IgD-negative memory B cell (primary cell): ENCODE measurements at regions not wholly inside any gene's neighbourhood (a gene's known extent, or its start where the extent isn't known, plus 50 kb on each side); places are given as distances from the start of the nearest gene placed in this dataset.
"Not testable (repeated sequence)": the region's sequence is repeated elsewhere in the genome, so short reads cannot be mapped to it uniquely, and the experiment has no call there.

Experiments used
- H3K27ac Mint-ChIP-seq, 3 donors: one replicate each; pipeline ENCODE4 v1.8.0; 2020 to 2022; ENCODE audit warnings: mild to moderate bottlenecking in 3 of 3, mixed read lengths in 3 of 3, moderate library complexity in 1 of 3
- H3K27me3 Mint-ChIP-seq: one replicate; pipeline ENCODE4 v1.8.0; 2021; ENCODE audit warnings: mixed read lengths
- H3K36me3 Mint-ChIP-seq: one replicate; pipeline ENCODE4 v1.8.0; 2020; ENCODE audit warnings: mild to moderate bottlenecking, mixed read lengths
- H3K4me1 Mint-ChIP-seq, 3 donors: one replicate each; pipeline ENCODE4 v1.8.0; 2020 to 2022; ENCODE audit warnings: mixed read lengths in 3 of 3, mild to moderate bottlenecking in 1 of 3
- H3K4me3 Mint-ChIP-seq, 4 donors: one replicate each; pipeline ENCODE4 v1.8.0; 2020 to 2022; ENCODE audit warnings: mild to moderate bottlenecking in 4 of 4, mixed read lengths in 4 of 4, moderate library complexity in 3 of 4
- H3K9me3 Mint-ChIP-seq, 3 donors: one replicate each; pipeline ENCODE4 v1.8.0; 2020 to 2021; ENCODE audit warnings: mixed read lengths in 3 of 3, mild to moderate bottlenecking in 1 of 3

DNA sequence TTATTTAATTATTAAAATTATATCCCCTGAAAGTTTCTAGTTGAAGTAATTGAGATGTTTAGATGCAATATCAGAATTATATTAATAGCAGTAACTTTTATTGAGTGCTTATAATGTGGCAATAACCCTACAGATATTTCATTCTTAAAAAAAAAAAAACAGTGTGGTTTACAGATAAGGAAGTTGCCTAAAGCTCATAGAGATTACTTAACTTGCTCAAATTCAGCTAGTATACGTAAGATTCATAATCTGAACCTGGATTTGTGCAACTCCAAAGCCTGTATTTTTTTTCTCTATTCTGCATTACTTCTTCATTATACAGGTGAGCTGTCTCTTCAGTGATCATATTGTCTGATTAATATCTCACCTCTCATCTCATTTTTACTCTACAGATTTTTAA, 156.0 kb upstream of the PTBP2 start:
- no peak overlapping the region for H3K27ac Mint-ChIP-seq
- no peaks in the 10 kb centered on the region for H3K27me3 Mint-ChIP-seq

GRCh38 chr1:96568639-96569038, 152.9 kb upstream of the PTBP2 start:
- Mint-ChIP-seq H3K4me1 (no peaks in the 10 kb centered on the region), H3K27ac (no peak overlapping the region), H3K9me3 (peaks cover 0 to 2% (median 1%) of the 10 kb centered on the region in 3 donors), H3K36me3 (no peaks in the 10 kb centered on the region), H3K27me3 (no peaks in the 10 kb centered on the region), H3K4me3 (no peak overlapping the region)

More for the DNA sequence above, 156.0 kb upstream of the PTBP2 start:
- peaks cover 0 to 2% (median 2%) of the 10 kb centered on the region in 3 donors for H3K9me3 Mint-ChIP-seq
- no peak overlapping the region for H3K4me3 Mint-ChIP-seq
- no peaks in the 10 kb centered on the region for H3K4me1 Mint-ChIP-seq
- H3K36me3 Mint-ChIP-seq = no peaks in the 10 kb centered on the region

DNA sequence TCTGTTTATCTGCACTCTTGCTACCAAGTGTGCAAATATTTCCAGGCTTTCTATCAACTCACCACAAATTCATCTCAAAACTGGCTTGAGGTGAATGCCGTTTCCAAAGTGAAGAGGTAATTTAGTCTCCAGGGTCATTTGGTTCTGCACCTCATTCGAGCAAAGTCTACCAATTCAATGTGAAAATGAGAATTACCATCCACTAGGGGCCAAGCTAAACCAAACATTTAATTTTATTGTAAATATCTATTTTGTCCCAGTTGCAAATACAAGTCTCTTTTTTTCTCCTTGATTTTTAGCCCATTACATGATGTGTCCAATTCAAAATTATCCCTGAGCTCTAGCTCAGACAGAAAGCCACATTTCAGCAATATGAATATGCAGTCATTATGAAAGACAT, 152.3 kb upstream of the PTBP2 start:
- no peaks in the 10 kb centered on the region for H3K36me3 Mint-ChIP-seq
- no peaks in the 10 kb centered on the region for H3K27me3 Mint-ChIP-seq
- no peak overlapping the region for H3K4me3 Mint-ChIP-seq
- H3K9me3 Mint-ChIP-seq = peaks cover 0 to 1% (median 0%) of the 10 kb centered on the region in 3 donors
- no peaks in the 10 kb centered on the region for H3K4me1 Mint-ChIP-seq
- H3K27ac Mint-ChIP-seq = no peak overlapping the region

DNA sequence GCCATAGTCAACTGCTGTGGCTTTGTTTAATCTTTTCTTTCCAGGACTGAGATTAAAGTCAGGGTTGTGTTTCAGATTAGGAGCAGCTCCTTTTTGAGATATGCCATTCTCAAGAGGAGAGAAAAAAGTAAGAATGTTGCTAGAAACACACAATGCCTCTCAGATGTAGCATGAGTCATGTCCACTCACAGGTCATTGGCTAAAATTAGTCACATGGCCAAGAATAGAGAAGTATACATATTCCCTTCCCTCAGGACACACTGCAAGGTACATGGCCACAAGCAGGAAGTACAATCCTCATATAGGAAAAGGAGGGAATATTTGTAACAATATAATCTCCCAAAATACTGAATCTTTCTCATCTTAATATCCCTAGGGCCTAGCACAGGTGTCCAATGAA, 141.9 kb upstream of the PTBP2 start:
- Mint-ChIP-seq H3K9me3 (no peaks in the 10 kb centered on the region), H3K4me3 (no peak overlapping the region), H3K4me1 (no peaks in the 10 kb centered on the region), H3K27me3 (no peaks in the 10 kb centered on the region), H3K36me3 (peaks cover 2% of the 10 kb centered on the region), H3K27ac (no peak overlapping the region)

- Mint-ChIP-seq H3K27me3 (no peaks in the 10 kb centered on the region), H3K4me1 (no peaks in the 10 kb centered on the region), H3K36me3 (peaks cover 2% of the 10 kb centered on the region), H3K27ac (no peak overlapping the region), H3K9me3 (no peaks in the 10 kb centered on the region), H3K4me3 (no peak overlapping the region)
Observed at GRCh38 chr1:96580920-96581319, 140.7 kb upstream of the PTBP2 start.

GRCh38 chr1:96581772-96582171, 139.8 kb upstream of the PTBP2 start:
- no peak overlapping the region for H3K4me3 Mint-ChIP-seq
- H3K27me3 Mint-ChIP-seq = no peaks in the 10 kb centered on the region
- H3K4me1 Mint-ChIP-seq = no peaks in the 10 kb centered on the region
- H3K27ac Mint-ChIP-seq = no peak overlapping the region
- no peaks in the 10 kb centered on the region for H3K9me3 Mint-ChIP-seq
- peaks cover 2% of the 10 kb centered on the region for H3K36me3 Mint-ChIP-seq

DNA sequence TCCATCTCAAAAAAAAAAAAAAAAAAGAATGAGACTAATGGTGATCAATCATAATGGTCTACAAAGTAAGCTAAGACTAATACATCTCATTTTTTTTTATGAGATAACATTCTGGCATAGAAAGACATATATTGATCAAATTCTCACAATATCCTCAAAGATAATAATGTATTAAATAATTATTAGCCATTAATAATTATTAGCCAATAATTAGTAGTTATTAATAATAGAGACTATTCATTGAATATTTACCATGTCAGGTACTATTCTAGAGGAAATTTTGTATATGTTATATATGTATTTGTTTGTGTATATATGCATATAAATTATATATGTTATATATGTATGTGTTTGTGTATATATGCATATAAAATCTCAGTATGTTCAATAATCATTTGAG, 137.7 kb upstream of the PTBP2 start:
- Mint-ChIP-seq H3K9me3 (no peaks in the 10 kb centered on the region), H3K4me3 (no peak overlapping the region), H3K27ac (no peak overlapping the region), H3K36me3 (no peaks in the 10 kb centered on the region), H3K27me3 (no peaks in the 10 kb centered on the region), H3K4me1 (no peaks in the 10 kb centered on the region)

DNA sequence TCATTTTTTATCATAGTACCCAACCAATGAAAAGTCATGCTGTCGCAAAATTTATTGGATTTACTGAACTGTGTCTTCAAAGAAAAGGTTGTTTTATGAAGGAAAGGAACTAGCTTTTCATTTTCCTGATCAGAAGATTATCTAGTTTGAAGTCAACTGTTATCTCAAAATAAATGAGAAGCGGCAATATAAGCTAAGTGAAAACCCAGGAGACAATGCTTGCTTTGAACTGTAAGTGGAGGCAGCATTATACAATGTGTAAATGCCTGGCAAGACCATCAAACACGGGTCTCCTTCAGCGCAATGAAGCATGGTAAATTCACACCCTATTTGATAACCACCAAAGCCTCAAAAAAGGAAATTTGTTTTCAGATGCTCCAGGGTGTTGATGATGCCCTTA, 134.4 kb upstream of the PTBP2 start:
- Mint-ChIP-seq H3K9me3 (no peaks in the 10 kb centered on the region), H3K4me1 (no peaks in the 10 kb centered on the region), H3K27me3 (no peaks in the 10 kb centered on the region), H3K27ac (no peak overlapping the region), H3K4me3 (no peak overlapping the region), H3K36me3 (no peaks in the 10 kb centered on the region)

- Mint-ChIP-seq H3K36me3 (no peaks in the 10 kb centered on the region), H3K27ac (no peak overlapping the region), H3K9me3 (no peaks in the 10 kb centered on the region), H3K4me1 (no peaks in the 10 kb centered on the region), H3K4me3 (no peak overlapping the region), H3K27me3 (no peaks in the 10 kb centered on the region)
Observed at GRCh38 chr1:96588416-96588995, 133.1 kb upstream of the PTBP2 start.

DNA sequence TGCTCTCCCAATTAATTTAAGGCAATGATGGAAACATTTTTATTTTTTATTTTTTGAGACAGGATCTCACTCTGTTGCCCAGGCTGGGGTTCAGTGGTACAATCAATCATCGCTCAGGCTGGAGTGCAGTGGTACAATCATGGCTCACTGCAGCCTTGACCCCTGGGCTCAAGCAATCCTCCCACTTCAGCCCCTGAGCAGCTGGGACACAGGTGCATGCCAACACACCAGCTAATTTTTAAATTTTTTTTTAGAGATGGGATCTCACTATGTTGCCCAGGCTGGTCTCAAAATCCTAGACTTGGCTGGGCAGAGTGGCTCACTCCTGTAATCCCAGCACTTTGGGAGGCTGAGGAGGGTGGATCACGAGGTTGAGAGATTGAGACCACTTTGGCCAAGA, 126.1 kb upstream of the PTBP2 start:
- not testable (repeated sequence) for H3K4me1 Mint-ChIP-seq, H3K36me3 Mint-ChIP-seq, H3K4me3 Mint-ChIP-seq, H3K27ac Mint-ChIP-seq, H3K27me3 Mint-ChIP-seq, H3K9me3 Mint-ChIP-seq

DNA sequence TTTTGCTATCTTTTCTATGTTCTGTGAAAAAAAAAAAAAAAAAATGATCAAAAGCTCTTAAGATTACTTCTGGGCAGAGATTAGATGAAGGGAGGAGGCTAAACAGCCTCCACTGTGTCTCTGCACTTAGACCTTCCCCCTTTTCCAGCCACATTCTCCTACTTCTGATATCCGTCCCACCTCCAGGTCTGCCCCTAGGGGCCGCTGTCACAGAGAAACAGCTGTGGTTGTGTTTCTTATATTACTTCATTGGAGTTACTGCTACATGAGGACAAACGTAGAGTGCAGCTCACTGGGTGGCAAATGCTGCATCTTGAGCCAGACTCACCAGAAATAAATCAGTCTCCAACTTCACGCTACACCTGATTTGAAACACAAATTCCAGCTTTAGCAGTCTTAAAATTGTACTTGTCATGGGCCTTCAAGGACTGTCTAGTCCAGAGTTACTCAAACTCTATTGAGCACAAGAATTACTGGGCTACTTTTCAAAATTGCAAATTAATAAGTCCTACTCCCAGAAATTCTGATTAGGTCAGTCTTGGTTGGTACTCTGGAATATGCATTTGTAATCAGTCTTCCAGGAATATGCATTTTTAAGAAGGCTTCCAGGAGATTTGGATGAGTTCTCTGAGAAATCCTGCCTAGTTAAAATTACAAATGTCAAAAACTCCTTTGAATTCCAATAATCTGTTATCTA, 125.2 kb upstream of the PTBP2 start:
- Mint-ChIP-seq H3K27ac (no peak overlapping the region), H3K27me3 (no peaks in the 10 kb centered on the region), H3K4me1 (no peaks in the 10 kb centered on the region), H3K36me3 (no peaks in the 10 kb centered on the region), H3K4me3 (no peak overlapping the region), H3K9me3 (no peaks in the 10 kb centered on the region)

GRCh38 chr1:96597218-96597617, 124.4 kb upstream of the PTBP2 start:
- Mint-ChIP-seq H3K4me1 (no peaks in the 10 kb centered on the region), H3K27ac (no peak overlapping the region), H3K36me3 (no peaks in the 10 kb centered on the region), H3K9me3 (peaks cover 0 to 2% (median 0%) of the 10 kb centered on the region in 3 donors), H3K4me3 (no peak overlapping the region), H3K27me3 (no peaks in the 10 kb centered on the region)

GRCh38 chr1:96598416-96599168, 123.0 kb upstream of the PTBP2 start:
- Mint-ChIP-seq H3K4me3 (no peak overlapping the region), H3K27ac (peak overlapping the region in 1 of 3 donors; percentile 44), H3K4me1 (no peaks in the 10 kb centered on the region), H3K36me3 (no peaks in the 10 kb centered on the region), H3K9me3 (peaks cover 0 to 2% (median 0%) of the 10 kb centered on the region in 3 donors), H3K27me3 (no peaks in the 10 kb centered on the region)

DNA sequence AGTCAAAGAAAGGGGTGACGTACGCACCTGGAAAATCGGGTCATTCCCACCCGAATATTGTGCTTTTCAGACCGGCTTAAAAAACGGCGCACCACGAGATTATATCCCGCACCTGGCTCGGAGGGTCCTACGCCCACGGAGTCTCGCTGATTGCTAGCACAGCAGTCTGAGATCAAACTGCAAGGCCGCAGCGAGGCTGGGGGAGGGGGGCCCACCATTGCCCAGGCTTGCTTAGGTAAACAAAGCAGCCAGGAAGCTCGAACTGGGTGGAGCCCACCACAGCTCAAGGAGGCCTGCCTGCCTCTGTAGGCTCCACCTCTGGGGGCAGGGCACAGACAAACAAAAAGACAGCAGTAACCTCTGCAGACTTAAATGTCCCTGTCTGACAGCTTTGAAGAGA, 117.0 kb upstream of the PTBP2 start:
- H3K36me3 Mint-ChIP-seq, H3K4me1 Mint-ChIP-seq, H3K27ac Mint-ChIP-seq, H3K4me3 Mint-ChIP-seq, H3K27me3 Mint-ChIP-seq, H3K9me3 Mint-ChIP-seq: not testable (repeated sequence)

DNA sequence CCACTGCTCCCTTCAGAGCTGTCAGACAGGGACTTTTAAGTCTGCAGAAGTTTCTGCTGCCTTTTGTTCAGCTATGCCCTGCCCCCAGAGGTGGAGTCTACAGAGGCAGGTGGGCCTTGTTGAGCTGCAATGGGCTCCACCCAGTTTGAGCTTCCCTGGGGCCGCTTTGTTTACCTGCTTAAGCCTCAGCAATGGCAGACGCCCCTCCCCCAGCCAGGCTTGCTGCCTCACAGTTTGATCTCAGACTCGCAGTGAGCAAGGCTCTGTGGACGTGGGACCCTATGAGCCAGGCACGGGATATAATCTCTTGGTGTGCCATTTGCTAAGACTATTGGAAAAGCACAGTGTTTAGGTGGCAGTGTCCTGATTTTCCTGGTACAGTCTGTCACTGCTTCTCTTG, 104.2 kb upstream of the PTBP2 start:
- not testable (repeated sequence) for H3K9me3 Mint-ChIP-seq, H3K27ac Mint-ChIP-seq, H3K4me1 Mint-ChIP-seq, H3K4me3 Mint-ChIP-seq, H3K36me3 Mint-ChIP-seq, H3K27me3 Mint-ChIP-seq
